Activated CD4-positive, alpha-beta memory T cell treated with anti-CD3 and anti-CD28 coated beads, Interleukin-2, amount 10 ng/mL, durations not matched to agents 7 days and 5 days (primary cell): ENCODE measurements at regions not wholly inside any gene's neighbourhood (a gene's known extent, or its start where the extent isn't known, plus 50 kb on each side); places are given as distances from the start of the nearest gene placed in this dataset.

Experiments used
- CTCF ChIA-PET: fragments of 350-600 bp; sonication (Branson Sonifier 250); formaldehyde crosslinking; loops from one replicate; lab custom pipeline; 2021; ENCODE audit warnings: antibody characterized with exemption, inconsistent platforms; lab: Charles Lee
- POLR2A ChIA-PET: fragments of 350-600 bp; sonication (Branson Sonifier 250); formaldehyde crosslinking; loops from one replicate; lab custom pipeline; 2021; ENCODE audit warnings: antibody characterized with exemption; lab: Charles Lee
- DNase-seq: peaks from one replicate; pipeline ENCODE4 v3.0.0-alpha.2; 2020
- H3K27ac Mint-ChIP-seq: one replicate; pipeline ENCODE4 v1.8.0; 2021; ENCODE audit warnings: mild to moderate bottlenecking, mixed read lengths
- H3K27me3 Mint-ChIP-seq: one replicate; pipeline ENCODE4 v1.8.0; 2021; ENCODE audit warnings: mixed read lengths
- H3K36me3 Mint-ChIP-seq: one replicate; pipeline ENCODE4 v1.8.0; 2021; ENCODE audit warnings: low read depth, mixed read lengths
- H3K4me1 Mint-ChIP-seq: one replicate; pipeline ENCODE4 v1.8.0; 2021; ENCODE audit warnings: mixed read lengths
- H3K4me3 Mint-ChIP-seq: one replicate; pipeline ENCODE4 v1.8.0; 2021; ENCODE audit warnings: mild to moderate bottlenecking, mixed read lengths
- H3K9me3 Mint-ChIP-seq: one replicate; pipeline ENCODE4 v1.8.0; 2021; ENCODE audit warnings: mixed read lengths

- ChIA-PET POLR2A (no interaction called here), CTCF (no interaction called here)
- no peak overlapping the region for H3K27ac Mint-ChIP-seq
- H3K4me3 Mint-ChIP-seq: no peak overlapping the region
- H3K9me3 Mint-ChIP-seq: peaks cover 6% of the 10 kb centered on the region
- no peaks in the 10 kb centered on the region for H3K36me3 Mint-ChIP-seq
- H3K27me3 Mint-ChIP-seq: no peaks in the 10 kb centered on the region
- H3K4me1 Mint-ChIP-seq: no peaks in the 10 kb centered on the region
- DNase-seq: no peak
Observed at GRCh38 chr2:2400286-2401038, 69.4 kb upstream of the MYT1L start.

- DNase-seq: no peak
- CTCF ChIA-PET: no interaction called here
- H3K9me3 Mint-ChIP-seq: peaks cover 6% of the 10 kb centered on the region
Observed at GRCh38 chr2:2399396-2399795, 68.3 kb upstream of the MYT1L start.

GRCh38 chr2:2392332-2392731 lies 61.3 kb upstream of the MYT1L start:
- ChIA-PET CTCF (no interaction called here), POLR2A (no interaction called here)
- no peaks in the 10 kb centered on the region for H3K4me1 Mint-ChIP-seq
- no peaks in the 10 kb centered on the region for H3K36me3 Mint-ChIP-seq
- peaks cover 19% of the 10 kb centered on the region for H3K9me3 Mint-ChIP-seq
- no peak overlapping the region for H3K27ac Mint-ChIP-seq
- no peaks in the 10 kb centered on the region for H3K27me3 Mint-ChIP-seq
- no peak overlapping the region for H3K4me3 Mint-ChIP-seq
- no peak for DNase-seq

More at GRCh38 chr2:2399396-2399795, 68.3 kb upstream of the MYT1L start:
- no peaks in the 10 kb centered on the region for H3K4me1 Mint-ChIP-seq
- H3K27me3 Mint-ChIP-seq: no peaks in the 10 kb centered on the region
- H3K4me3 Mint-ChIP-seq: no peak overlapping the region
- H3K36me3 Mint-ChIP-seq: no peaks in the 10 kb centered on the region
- POLR2A ChIA-PET: no interaction called here
- H3K27ac Mint-ChIP-seq: no peak overlapping the region

GRCh38 chr2:2389215-2389614 lies 58.1 kb upstream of the MYT1L start:
- no peak overlapping the region for H3K27ac Mint-ChIP-seq
- CTCF ChIA-PET: no interaction called here
- no peaks in the 10 kb centered on the region for H3K27me3 Mint-ChIP-seq
- POLR2A ChIA-PET: no interaction called here
- H3K36me3 Mint-ChIP-seq: no peaks in the 10 kb centered on the region
- no peaks in the 10 kb centered on the region for H3K4me1 Mint-ChIP-seq
- H3K4me3 Mint-ChIP-seq: no peak overlapping the region
- peaks cover 19% of the 10 kb centered on the region for H3K9me3 Mint-ChIP-seq
- no peak for DNase-seq
